ENCODE measurements at regions not wholly inside any gene's neighbourhood (a gene's known extent, or its start where the extent isn't known, plus 50 kb on each side); places are given as distances from the start of the nearest gene placed in this dataset.

DNA sequence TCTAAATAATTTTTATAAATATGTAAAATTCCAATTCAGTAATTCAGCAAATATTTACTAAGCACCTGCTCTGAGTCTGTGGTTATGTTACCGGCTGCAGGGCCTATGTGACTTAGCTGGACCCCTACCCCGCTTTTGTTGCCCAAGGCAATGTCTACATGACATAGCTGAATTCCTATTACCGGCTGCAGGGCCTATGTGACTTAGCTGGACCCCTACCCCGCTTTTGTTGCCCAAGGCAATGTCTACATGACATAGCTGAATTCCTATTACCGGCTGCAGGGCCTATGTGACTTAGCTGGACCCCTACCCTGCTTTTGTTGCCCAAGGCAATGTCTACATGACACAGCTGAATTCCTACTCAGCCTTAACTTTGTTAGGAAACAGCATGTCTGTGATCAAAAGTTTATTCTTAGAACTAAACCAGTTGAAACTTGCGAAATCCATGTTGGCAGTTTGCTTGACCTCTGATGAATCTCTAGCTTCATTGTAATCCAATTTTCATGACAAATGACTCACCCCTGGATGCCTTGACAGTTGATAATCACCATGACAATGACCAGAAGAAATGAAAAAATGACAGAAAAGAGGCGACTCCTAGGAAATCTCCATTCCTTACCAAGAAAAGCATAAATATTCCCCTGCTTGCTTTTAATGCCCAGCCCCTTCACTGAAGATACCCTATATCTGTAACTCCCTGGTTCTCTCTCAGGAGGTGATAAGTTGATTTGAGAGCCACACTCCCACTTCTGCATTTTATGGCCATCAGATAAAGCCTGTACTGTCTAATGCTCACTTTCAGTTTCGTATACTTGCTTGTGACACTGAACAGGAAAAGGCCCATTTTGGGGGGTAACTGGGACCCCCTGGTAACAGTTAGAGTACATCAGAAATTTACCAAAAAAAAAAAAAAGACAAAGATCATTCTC is 148.4 kb upstream of the SYT10 start (continued):
- TF ChIP-seq, protein P1, sequence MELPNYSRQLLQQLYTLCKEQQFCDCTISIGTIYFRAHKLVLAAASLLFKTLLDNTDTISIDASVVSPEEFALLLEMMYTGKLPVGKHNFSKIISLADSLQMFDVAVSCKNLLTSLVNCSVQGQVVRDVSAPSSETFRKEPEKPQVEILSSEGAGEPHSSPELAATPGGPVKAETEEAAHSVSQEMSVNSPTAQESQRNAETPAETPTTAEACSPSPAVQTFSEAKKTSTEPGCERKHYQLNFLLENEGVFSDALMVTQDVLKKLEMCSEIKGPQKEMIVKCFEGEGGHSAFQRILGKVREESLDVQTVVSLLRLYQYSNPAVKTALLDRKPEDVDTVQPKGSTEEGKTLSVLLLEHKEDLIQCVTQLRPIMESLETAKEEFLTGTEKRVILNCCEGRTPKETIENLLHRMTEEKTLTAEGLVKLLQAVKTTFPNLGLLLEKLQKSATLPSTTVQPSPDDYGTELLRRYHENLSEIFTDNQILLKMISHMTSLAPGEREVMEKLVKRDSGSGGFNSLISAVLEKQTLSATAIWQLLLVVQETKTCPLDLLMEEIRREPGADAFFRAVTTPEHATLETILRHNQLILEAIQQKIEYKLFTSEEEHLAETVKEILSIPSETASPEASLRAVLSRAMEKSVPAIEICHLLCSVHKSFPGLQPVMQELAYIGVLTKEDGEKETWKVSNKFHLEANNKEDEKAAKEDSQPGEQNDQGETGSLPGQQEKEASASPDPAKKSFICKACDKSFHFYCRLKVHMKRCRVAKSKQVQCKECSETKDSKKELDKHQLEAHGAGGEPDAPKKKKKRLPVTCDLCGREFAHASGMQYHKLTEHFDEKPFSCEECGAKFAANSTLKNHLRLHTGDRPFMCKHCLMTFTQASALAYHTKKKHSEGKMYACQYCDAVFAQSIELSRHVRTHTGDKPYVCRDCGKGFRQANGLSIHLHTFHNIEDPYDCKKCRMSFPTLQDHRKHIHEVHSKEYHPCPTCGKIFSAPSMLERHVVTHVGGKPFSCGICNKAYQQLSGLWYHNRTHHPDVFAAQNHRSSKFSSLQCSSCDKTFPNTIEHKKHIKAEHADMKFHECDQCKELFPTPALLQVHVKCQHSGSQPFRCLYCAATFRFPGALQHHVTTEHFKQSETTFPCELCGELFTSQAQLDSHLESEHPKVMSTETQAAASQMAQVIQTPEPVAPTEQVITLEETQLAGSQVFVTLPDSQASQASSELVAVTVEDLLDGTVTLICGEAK (IDR thresholded peaks at IDR 0.05) = no peak
- TF ChIP-seq, protein P1 (CRISPR knock-in tag; IDR thresholded peaks at IDR 0.05) = no peak

Measured in HepG2 (cell line).